ENCODE measurements at regions not wholly inside any gene's neighbourhood (a gene's known extent, or its start where the extent isn't known, plus 50 kb on each side); places are given as distances from the start of the nearest gene placed in this dataset.

DNA sequence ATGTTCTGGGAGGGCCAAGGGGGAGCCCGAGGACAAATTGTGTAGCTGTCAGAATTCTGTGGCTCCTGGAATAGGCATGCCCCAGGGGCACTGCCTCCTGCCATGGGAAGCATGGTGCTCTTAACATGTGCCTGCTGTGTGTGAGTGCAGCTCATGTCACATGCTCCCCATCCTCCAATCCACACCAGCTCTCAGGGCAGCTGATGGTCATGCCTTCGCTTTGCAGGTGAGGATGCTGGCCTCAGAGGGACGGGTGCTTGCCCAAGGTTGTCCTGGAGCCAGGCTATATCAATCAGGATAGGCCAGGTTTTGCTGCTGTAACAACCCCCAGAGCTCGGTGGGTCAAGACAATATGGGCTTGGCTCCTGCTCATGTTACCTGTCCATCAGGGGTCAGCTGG lies 303.4 kb downstream of the RPS24 start:
- Histone ChIP-seq H3K4me1 (peaks cover 2 to 24% (median 14%) of the 10 kb centered on the region in 9 donors), H3K4me3 (no peak overlapping the region), H3K36me3 (no peaks in the 10 kb centered on the region), H3K9me3 (peaks cover 0 to 6% (median 0%) of the 10 kb centered on the region in 11 donors), H3K27me3 (no peaks in the 10 kb centered on the region), H3K27ac (peak overlapping the region in 1 of 10 donors; percentile 70)
- intact Hi-C loops (cut with DNase I), result no loop called here
- WGBS, 2 donors, result 72 to 88% methylated on average over 4 of the region's 4 CpGs
- DNase-seq (no peak), ATAC-seq (no peak)
- TF ChIP-seq, protein P1, sequence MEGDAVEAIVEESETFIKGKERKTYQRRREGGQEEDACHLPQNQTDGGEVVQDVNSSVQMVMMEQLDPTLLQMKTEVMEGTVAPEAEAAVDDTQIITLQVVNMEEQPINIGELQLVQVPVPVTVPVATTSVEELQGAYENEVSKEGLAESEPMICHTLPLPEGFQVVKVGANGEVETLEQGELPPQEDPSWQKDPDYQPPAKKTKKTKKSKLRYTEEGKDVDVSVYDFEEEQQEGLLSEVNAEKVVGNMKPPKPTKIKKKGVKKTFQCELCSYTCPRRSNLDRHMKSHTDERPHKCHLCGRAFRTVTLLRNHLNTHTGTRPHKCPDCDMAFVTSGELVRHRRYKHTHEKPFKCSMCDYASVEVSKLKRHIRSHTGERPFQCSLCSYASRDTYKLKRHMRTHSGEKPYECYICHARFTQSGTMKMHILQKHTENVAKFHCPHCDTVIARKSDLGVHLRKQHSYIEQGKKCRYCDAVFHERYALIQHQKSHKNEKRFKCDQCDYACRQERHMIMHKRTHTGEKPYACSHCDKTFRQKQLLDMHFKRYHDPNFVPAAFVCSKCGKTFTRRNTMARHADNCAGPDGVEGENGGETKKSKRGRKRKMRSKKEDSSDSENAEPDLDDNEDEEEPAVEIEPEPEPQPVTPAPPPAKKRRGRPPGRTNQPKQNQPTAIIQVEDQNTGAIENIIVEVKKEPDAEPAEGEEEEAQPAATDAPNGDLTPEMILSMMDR (IDR thresholded peaks at IDR 0.05), result no peak

DNA sequence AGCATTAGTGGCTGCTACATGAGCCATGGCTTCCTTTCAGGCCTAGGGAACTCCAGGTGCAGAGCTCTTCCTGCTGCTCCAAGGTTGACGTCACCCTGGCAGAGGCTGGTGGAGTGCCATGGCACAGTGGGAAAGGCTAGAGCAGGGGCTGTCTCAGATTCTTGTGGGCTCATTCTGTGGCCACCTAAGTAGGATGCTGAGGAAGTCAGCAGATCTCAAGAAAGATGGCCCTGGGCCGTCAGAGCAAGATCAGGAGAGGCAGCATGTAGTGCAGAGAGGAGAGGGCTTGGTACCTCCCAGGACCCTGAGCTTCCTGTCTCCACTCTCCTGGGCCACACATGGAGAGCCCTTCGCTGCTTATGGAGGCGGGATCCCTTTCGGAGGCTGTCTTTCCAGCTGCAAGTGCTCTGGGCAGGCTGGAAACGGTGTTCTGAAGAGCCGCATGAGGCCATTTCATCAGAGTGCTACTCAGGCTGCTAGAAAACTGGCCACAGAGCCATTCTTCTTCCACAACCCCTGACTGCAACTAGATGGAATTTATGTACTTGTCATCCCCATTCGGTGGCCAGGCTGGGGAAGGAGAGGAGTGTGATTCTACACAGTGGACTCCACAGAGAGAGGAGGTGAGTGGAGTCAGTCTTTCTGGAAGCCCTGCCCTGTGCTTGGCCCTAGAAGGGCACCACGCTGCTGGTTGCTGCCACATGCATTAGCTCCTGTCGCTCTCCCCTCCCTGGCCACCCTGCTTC lies 304.2 kb downstream of the RPS24 start:
- ATAC-seq, result no peak
- intact Hi-C loops (cut with DNase I), result no loop called here
- Histone ChIP-seq H3K4me3 (no peak overlapping the region), H3K9me3 (peaks cover 0 to 6% (median 0%) of the 10 kb centered on the region in 11 donors), H3K4me1 (peaks cover 2 to 23% (median 14%) of the 10 kb centered on the region in 9 donors), H3K36me3 (no peaks in the 10 kb centered on the region), H3K27me3 (no peaks in the 10 kb centered on the region), H3K27ac (no peak overlapping the region)
- TF ChIP-seq, protein P1 (IDR thresholded peaks at IDR 0.05), result no peak
- no peak for DNase-seq
- 88 to 92% methylated on average over 10 of the region's 10 CpGs for WGBS, 2 donors

DNA sequence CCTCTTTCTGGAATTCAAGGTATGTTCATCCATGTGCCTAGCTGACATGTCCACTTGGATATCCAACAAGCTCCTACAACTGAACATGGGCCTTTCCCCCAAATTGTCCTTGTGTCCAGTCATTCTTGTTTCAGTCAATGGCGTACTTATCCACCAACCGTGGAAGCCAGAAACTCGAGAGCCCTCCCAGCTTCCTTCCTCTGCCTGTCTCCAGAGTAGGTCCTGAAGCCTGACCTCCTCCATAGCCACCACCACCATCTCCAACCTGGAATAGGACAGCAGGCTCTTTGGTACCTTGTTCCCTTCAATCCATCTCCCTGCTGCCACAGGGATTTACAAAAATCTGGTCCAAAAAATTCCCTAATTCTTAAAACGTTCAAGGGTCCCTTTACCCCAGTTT lies 305.1 kb downstream of the RPS24 start:
- Histone ChIP-seq H3K4me1 (peaks cover 2 to 23% (median 14%) of the 10 kb centered on the region in 9 donors), H3K9me3 (peaks cover 0 to 6% (median 0%) of the 10 kb centered on the region in 11 donors), H3K36me3 (no peaks in the 10 kb centered on the region), H3K4me3 (no peak overlapping the region), H3K27ac (no peak overlapping the region), H3K27me3 (no peaks in the 10 kb centered on the region)
- TF ChIP-seq, protein P1 (IDR thresholded peaks at IDR 0.05), result no peak
- no peak for ATAC-seq
- intact Hi-C loops (cut with DNase I), result no loop called here
- DNase-seq, result no peak
- 82 to 86% methylated on average over 4 of the region's 4 CpGs for WGBS, 2 donors

DNA sequence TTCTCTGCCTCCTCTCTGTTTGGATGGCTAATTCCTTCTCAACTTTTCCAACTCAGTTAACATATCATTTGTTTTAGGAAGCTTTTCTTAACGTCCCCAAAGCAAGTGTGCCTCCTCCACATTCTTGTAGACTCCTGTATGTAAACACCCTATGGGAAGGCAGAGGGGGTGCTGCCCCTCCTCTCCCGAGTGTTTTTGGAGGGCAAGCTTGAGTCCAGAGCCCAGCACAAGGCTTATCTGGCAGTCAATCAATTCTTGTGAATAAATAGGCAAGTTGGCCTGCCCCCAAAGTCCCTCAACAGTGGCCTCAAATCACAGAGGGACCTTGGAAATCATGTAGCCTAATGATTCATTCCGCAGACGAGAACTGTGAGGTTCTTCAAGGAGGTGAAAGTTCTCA lies 305.6 kb downstream of the RPS24 start:
- TF ChIP-seq, protein P1 (IDR thresholded peaks at IDR 0.05), result no peak
- H3K9me3 ChIP-seq, result peaks cover 0 to 1% (median 0%) of the 10 kb centered on the region in 11 donors
- 31 to 33% methylated on average over 4 of the region's 4 CpGs for WGBS, 2 donors
- H3K36me3 ChIP-seq, result no peaks in the 10 kb centered on the region
- DNase-seq (no peak), ATAC-seq (no peak)
- intact Hi-C loops (cut with DNase I), result no loop called here
- H3K27ac ChIP-seq, result no peak overlapping the region
- H3K4me3 ChIP-seq, result no peak overlapping the region
- H3K4me1 ChIP-seq, result peaks cover 2 to 23% (median 14%) of the 10 kb centered on the region in 9 donors
- no peaks in the 10 kb centered on the region for H3K27me3 ChIP-seq
